HFF-Myc (cell line): ENCODE measurements at regions not wholly inside any gene's neighbourhood (a gene's known extent, or its start where the extent isn't known, plus 50 kb on each side); places are given as distances from the start of the nearest gene placed in this dataset.

ENCODE experiments used
- DNase-seq: peaks from one replicate; pipeline ENCODE4 v3.0.0-alpha.2; 2011; ENCODE audit warnings: low read depth; ENCODE audit errors: extremely low read depth
- H3K4me3 ChIP-seq: replicated peaks from 2 replicates; pipeline ENCODE4 v1.5.1; 2011; ENCODE audit warnings: low read depth, mild to moderate bottlenecking, control low read depth, low read length
- CTCF ChIP-seq: IDR thresholded peaks from 2 replicates; pipeline ENCODE4 v1.5.1; 2012; ENCODE audit warnings: mild to moderate bottlenecking, low read depth, low read length, control low read depth; ENCODE audit errors: missing control alignments

- TF ChIP-seq CTCF: no peak
- no peak overlapping the region for H3K4me3 ChIP-seq
- no peak for DNase-seq
Measured at GRCh38 chr9:79210541-79211243, 361.1 kb upstream of the TLE4 start.

- H3K4me3 ChIP-seq: no peak overlapping the region
- TF ChIP-seq CTCF: no peak
- DNase-seq: no peak
Measured at GRCh38 chr9:79213417-79214125, 358.2 kb upstream of the TLE4 start.

- no peak overlapping the region for H3K4me3 ChIP-seq
- DNase-seq: no peak
- no peak for TF ChIP-seq CTCF
Measured at GRCh38 chr9:79215821-79216220, 355.9 kb upstream of the TLE4 start.

GRCh38 chr9:79220251-79220650, 351.5 kb upstream of the TLE4 start:
- no peak for DNase-seq
- H3K4me3 ChIP-seq: no peak overlapping the region
- TF ChIP-seq CTCF: no peak

- no peak overlapping the region for H3K4me3 ChIP-seq
- TF ChIP-seq CTCF: no peak
- DNase-seq: no peak
Measured at GRCh38 chr9:79220666-79221065, 351.1 kb upstream of the TLE4 start.

GRCh38 chr9:79221084-79221483, 350.7 kb upstream of the TLE4 start:
- H3K4me3 ChIP-seq: no peak overlapping the region
- peak; percentile 42 for DNase-seq
- no peak for TF ChIP-seq CTCF
